OCI-LY7 (cell line): ENCODE measurements at regions not wholly inside any gene's neighbourhood (a gene's known extent, or its start where the extent isn't known, plus 50 kb on each side); places are given as distances from the start of the nearest gene placed in this dataset.

Source experiments
- BruUV-seq: library from RNA; stranded (reverse); fragments of 400-500 nt; replicated peaks from 2 replicates; lab custom pipeline; 2021; lab: Mats Ljungman, UMichigan
- CTCF ChIA-PET: fragments of 300-600 bp; sonication (Branson Sonifier 250); formaldehyde crosslinking; loops from one replicate; lab custom pipeline; 2022; ENCODE audit warnings: antibody characterized with exemption; ENCODE audit not compliant: unreplicated experiment; lab: Charles Lee
- POLR2A ChIA-PET: fragments of 300-600 bp; sonication (Branson Sonifier 250); formaldehyde crosslinking; loops from one replicate; lab custom pipeline; 2022; ENCODE audit warnings: antibody characterized with exemption; lab: Charles Lee
- DNase-seq: peaks from one replicate; pipeline ENCODE4 v3.0.0-alpha.2; 2015; ENCODE audit warnings: low spot score
- H2AFZ ChIP-seq: fragments of 200-600 bp; sonication (generic), shearing (Covaris generic); 2 replicates; pipeline ENCODE4 v1.6.1; 2014; ENCODE audit warnings: mild to moderate bottlenecking, antibody characterized with exemption, low read length, moderate library complexity
- H3K27ac ChIP-seq: fragments of 200-600 bp; sonication (generic); 2 replicates; pipeline ENCODE4 v1.5.1; 2014; ENCODE audit warnings: mixed run types, low read depth, mild to moderate bottlenecking, moderate library complexity, low read length, inconsistent platforms; ENCODE audit not compliant: poor library complexity, severe bottlenecking
- H3K36me3 ChIP-seq: fragments of 200-600 bp; sonication (generic); 2 replicates; pipeline ENCODE4 v1.6.1; 2014; ENCODE audit warnings: mild to moderate bottlenecking, antibody characterized with exemption, low read length, moderate library complexity, mixed read lengths; ENCODE audit not compliant: insufficient read depth
- H3K4me1 ChIP-seq: fragments of 200-600 bp; sonication (generic); 2 replicates; pipeline ENCODE4 v1.5.1; 2014; ENCODE audit warnings: mild to moderate bottlenecking, low read length; ENCODE audit not compliant: insufficient read depth, poor library complexity, severe bottlenecking
- H3K4me2 ChIP-seq: fragments of 200-600 bp; sonication (generic); 2 replicates; pipeline ENCODE4 v1.6.1; 2014; ENCODE audit warnings: mild to moderate bottlenecking, low read length
- H3K4me3 ChIP-seq: fragments of 200-600 bp; sonication (generic); 2 replicates; pipeline ENCODE4 v1.5.1; 2014; ENCODE audit warnings: mild to moderate bottlenecking, low read depth, low read length; ENCODE audit not compliant: poor library complexity, severe bottlenecking
- H3K79me2 ChIP-seq: fragments of 200-600 bp; sonication (generic); 2 replicates; pipeline ENCODE4 v1.6.1; 2016; ENCODE audit warnings: low read depth, mild to moderate bottlenecking, low read length, moderate library complexity, mixed read lengths; ENCODE audit not compliant: insufficient read depth
- H3K9me2 ChIP-seq: fragments of 200-600 bp; sonication (generic); 2 replicates; pipeline ENCODE4 v1.6.1; 2016; ENCODE audit warnings: mild to moderate bottlenecking, low read length, mixed read lengths; ENCODE audit not compliant: insufficient read depth
- H3K9me3 ChIP-seq: fragments of 200-600 bp; sonication (generic); 2 replicates; pipeline ENCODE4 v1.6.1; 2014; ENCODE audit warnings: mild to moderate bottlenecking, mixed run types, low read length, mixed read lengths
- H4K20me1 ChIP-seq: fragments of 200-600 bp; sonication (generic); 2 replicates; pipeline ENCODE4 v1.6.1; 2014; ENCODE audit warnings: mild to moderate bottlenecking, antibody characterized with exemption, low read length, moderate library complexity, mixed read lengths; ENCODE audit not compliant: insufficient read depth
- CTCF ChIP-seq: fragments of 200-600 bp; sonication (generic); conservative IDR thresholded peaks from 2 replicates; pipeline ENCODE4 v1.5.1; 2014; ENCODE audit warnings: mild to moderate bottlenecking, antibody characterized with exemption, low read length, moderate library complexity, mixed read lengths
- EZH2phosphoT487 ChIP-seq: fragments of 200-600 bp; sonication (generic); IDR thresholded peaks from 2 replicates; pipeline ENCODE4 v1.6.1; 2018; ENCODE audit warnings: low read depth, borderline replicate concordance, mild to moderate bottlenecking, mixed run types, antibody characterized with exemption, low read length, moderate library complexity, mixed read lengths
- intact Hi-C: fragments of 100-400 bp; cut with micrococcal nuclease; formaldehyde crosslinking; loops from one replicate; pipeline ENCODE4 v1.10.0; 2022; ENCODE audit not compliant: unreplicated experiment

- H3K27ac ChIP-seq: no peak overlapping the region
- no peak overlapping the region for H3K4me3 ChIP-seq
- ChIA-PET CTCF (no interaction called here), POLR2A (no interaction called here)
- intact Hi-C loops: no loop called here
- TF ChIP-seq CTCF (no peak), EZH2phosphoT487 (no peak)
- no peak overlapping the region for H2AFZ ChIP-seq
- no peaks in the 10 kb centered on the region for H3K4me1 ChIP-seq
- no peaks in the 10 kb centered on the region for H4K20me1 ChIP-seq
- DNase-seq: no peak
- BruUV-seq: no TSS peak
- no peaks in the 10 kb centered on the region for H3K36me3 ChIP-seq
- H3K9me2 ChIP-seq: no peaks in the 10 kb centered on the region
- no peaks in the 10 kb centered on the region for H3K9me3 ChIP-seq
- H3K4me2 ChIP-seq: no peak overlapping the region
- no peaks in the 10 kb centered on the region for H3K79me2 ChIP-seq
These were observed 118.7 kb upstream of the BARHL2 start for GRCh38 chr1:90835661-90836344.

- Histone ChIP-seq H3K27ac (no peak overlapping the region), H3K9me3 (no peaks in the 10 kb centered on the region), H3K4me3 (no peak overlapping the region), H3K4me2 (no peak overlapping the region), H3K79me2 (no peaks in the 10 kb centered on the region), H3K36me3 (no peaks in the 10 kb centered on the region), H4K20me1 (no peaks in the 10 kb centered on the region), H2AFZ (no peak overlapping the region), H3K4me1 (no peaks in the 10 kb centered on the region), H3K9me2 (no peaks in the 10 kb centered on the region)
- BruUV-seq: no TSS peak
- CTCF ChIA-PET: no interaction called here
- TF ChIP-seq EZH2phosphoT487 (no peak), CTCF (no peak)
- intact Hi-C loops: no loop called here
- no peak for DNase-seq
- POLR2A ChIA-PET: no interaction called here
These were observed 118.0 kb upstream of the BARHL2 start for GRCh38 chr1:90834886-90835660.

- no peak overlapping the region for H3K27ac ChIP-seq
- intact Hi-C loops: no loop called here
- CTCF ChIA-PET: no interaction called here
These were observed 117.3 kb upstream of the BARHL2 start for GRCh38 chr1:90834354-90834885.

More at GRCh38 chr1:90834354-90834885, 117.3 kb upstream of the BARHL2 start:
- POLR2A ChIA-PET: no interaction called here
- Histone ChIP-seq H3K4me2 (no peak overlapping the region), H3K9me3 (no peaks in the 10 kb centered on the region), H2AFZ (no peak overlapping the region), H3K4me3 (no peak overlapping the region), H4K20me1 (no peaks in the 10 kb centered on the region), H3K9me2 (no peaks in the 10 kb centered on the region), H3K4me1 (no peaks in the 10 kb centered on the region), H3K79me2 (no peaks in the 10 kb centered on the region), H3K36me3 (no peaks in the 10 kb centered on the region)
- no peak for DNase-seq
- no TSS peak for BruUV-seq
- TF ChIP-seq EZH2phosphoT487 (no peak), CTCF (no peak)
